Esophagus muscularis mucosa (tissue), 4 donors: ENCODE measurements at regions not wholly inside any gene's neighbourhood (a gene's known extent, or its start where the extent isn't known, plus 50 kb on each side); places are given as distances from the start of the nearest gene placed in this dataset.
A peak's percentile ranks its signal among the peaks of the same experiment; 100 is the strongest.

Experiments used
- DNase-seq: peaks from one replicate; pipeline ENCODE4 v3.0.0-alpha.2; 2017; ENCODE audit errors: extremely low spot score
- H3K27ac ChIP-seq, 4 donors: fragments of 200-600 bp; sonication (generic); replicated peaks in 1 of 4; 1 replicate in 3 of 4; 2 replicates in 1 of 4; pipeline ENCODE4 v1.5.1; 2016 to 2019; ENCODE audit warnings: mild to moderate bottlenecking in 1 of 4
- H3K27me3 ChIP-seq, 4 donors: fragments of 200-600 bp; sonication (generic); one replicate each; pipeline versions ENCODE4 v1.5.1 to v1.6.0; 2016 to 2019
- H3K36me3 ChIP-seq, 4 donors: fragments of 200-600 bp; sonication (generic); one replicate each; pipeline ENCODE4 v1.5.1; 2016 to 2019
- H3K4me1 ChIP-seq, 4 donors: fragments of 200-600 bp; sonication (generic); one replicate each; pipeline ENCODE4 v1.5.1; 2016 to 2019
- H3K4me3 ChIP-seq, 4 donors: fragments of 200-600 bp; sonication (generic); 1 replicate in 2 of 4; 2 replicates in 2 of 4; pipeline ENCODE4 v1.5.1; 2016 to 2019; ENCODE audit warnings: mild to moderate bottlenecking in 4 of 4, moderate library complexity in 1 of 4
- H3K9me3 ChIP-seq, 4 donors: fragments of 200-600 bp; sonication (generic); 1 replicate in 3 of 4; 2 replicates in 1 of 4; pipeline ENCODE4 v1.5.1; 2016 to 2019
- EP300 ChIP-seq: sonication (generic); formaldehyde crosslinking; IDR thresholded peaks from one replicate; pipeline ENCODE4 v1.6.1; 2017; ENCODE audit warnings: antibody characterized with exemption
- POLR2A ChIP-seq: fragments of 450-650 bp; IDR thresholded peaks from one replicate; pipeline ENCODE4 v1.6.1; 2017; ENCODE audit warnings: antibody characterized with exemption, moderate library complexity, mild to moderate bottlenecking, low read depth
- POLR2AphosphoS5 ChIP-seq, 2 donors: sonication (generic); formaldehyde crosslinking; IDR thresholded peaks; one replicate each; pipeline ENCODE4 v1.6.1; 2017; ENCODE audit warnings: antibody characterized with exemption in 2 of 2
- WGBS: methylation state at CpG from one replicate; pipeline ENCODE4 v1.1.5; 2018; 5-methylcytosine and 5-hydroxymethylcytosine counted together
- intact Hi-C: fragments of 100-400 bp; cut with DNase I; formaldehyde crosslinking; loops from one replicate; pipeline ENCODE4 v1.15.1; 2023
- TF ChIP-seq, protein P1 (sequence below), 3 experiments: fragments of 200-600 bp in 2 of 3; fragments of 450-650 bp in 1 of 3; sonication (generic) in 2 of 3; IDR thresholded peaks; one replicate each; pipeline ENCODE4 v1.5.1; 2017 to 2019; ENCODE audit warnings: antibody characterized with exemption in 3 of 3, mild to moderate bottlenecking in 2 of 3, moderate library complexity in 1 of 3

DNA sequence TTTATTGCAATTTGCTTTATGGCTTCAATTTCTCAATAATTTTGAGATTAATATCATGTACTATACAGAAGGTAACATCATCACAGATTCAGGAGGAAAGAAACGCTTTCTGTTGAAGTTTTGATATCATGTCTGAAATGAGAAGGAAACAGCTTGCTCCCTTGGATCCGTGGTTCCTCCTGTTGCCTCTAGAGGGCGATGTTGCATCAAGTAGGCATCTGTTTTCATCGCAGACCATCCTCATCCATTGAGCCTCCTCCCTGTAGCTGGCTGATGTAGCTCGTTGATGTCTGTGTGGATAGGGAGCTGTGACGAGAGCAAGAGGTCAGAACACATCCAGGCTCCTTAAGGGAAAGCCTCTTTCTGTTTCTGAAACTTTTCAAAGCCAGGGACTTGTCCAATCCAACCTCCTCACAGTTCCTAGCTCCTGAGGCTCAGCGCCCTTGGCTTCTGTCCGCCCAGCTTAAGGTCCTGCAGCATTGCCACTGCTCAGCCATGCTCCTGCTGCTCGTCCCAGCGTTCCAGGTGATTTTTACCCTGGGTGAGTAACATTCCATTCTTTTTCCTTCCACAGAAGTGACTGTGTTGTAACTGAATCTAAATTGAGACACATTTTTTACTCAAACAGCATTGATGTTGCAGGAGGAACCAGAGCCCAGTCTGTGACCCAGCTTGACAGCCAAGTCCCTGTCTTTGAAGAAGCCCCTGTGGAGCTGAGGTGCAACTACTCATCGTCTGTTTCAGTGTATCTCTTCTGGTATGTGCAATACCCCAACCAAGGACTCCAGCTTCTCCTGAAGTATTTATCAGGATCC is 304.8 kb upstream of the OR4E1 start:
- Histone ChIP-seq H3K4me3 (no peak overlapping the region), H3K4me1 (no peaks in the 10 kb centered on the region), H3K9me3 (peaks cover 0 to 4% (median 0%) of the 10 kb centered on the region in 4 donors), H3K36me3 (no peaks in the 10 kb centered on the region), H3K27ac (no peak overlapping the region), H3K27me3 (peaks cover 0 to 5% (median 0%) of the 10 kb centered on the region in 4 donors)
- no peak for TF ChIP-seq POLR2A
- TF ChIP-seq, protein P1, sequence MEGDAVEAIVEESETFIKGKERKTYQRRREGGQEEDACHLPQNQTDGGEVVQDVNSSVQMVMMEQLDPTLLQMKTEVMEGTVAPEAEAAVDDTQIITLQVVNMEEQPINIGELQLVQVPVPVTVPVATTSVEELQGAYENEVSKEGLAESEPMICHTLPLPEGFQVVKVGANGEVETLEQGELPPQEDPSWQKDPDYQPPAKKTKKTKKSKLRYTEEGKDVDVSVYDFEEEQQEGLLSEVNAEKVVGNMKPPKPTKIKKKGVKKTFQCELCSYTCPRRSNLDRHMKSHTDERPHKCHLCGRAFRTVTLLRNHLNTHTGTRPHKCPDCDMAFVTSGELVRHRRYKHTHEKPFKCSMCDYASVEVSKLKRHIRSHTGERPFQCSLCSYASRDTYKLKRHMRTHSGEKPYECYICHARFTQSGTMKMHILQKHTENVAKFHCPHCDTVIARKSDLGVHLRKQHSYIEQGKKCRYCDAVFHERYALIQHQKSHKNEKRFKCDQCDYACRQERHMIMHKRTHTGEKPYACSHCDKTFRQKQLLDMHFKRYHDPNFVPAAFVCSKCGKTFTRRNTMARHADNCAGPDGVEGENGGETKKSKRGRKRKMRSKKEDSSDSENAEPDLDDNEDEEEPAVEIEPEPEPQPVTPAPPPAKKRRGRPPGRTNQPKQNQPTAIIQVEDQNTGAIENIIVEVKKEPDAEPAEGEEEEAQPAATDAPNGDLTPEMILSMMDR (IDR thresholded peaks at IDR 0.05), result peak in 2 of 3 experiments; percentile 31 to 55
- no peak for TF ChIP-seq POLR2AphosphoS5 (IDR thresholded peaks at IDR 0.05)
- TF ChIP-seq EP300, result no peak
- no peak for DNase-seq
- 42% methylated on average over 11 of the region's 11 CpGs for WGBS
- intact Hi-C loops, result no loop called here

DNA sequence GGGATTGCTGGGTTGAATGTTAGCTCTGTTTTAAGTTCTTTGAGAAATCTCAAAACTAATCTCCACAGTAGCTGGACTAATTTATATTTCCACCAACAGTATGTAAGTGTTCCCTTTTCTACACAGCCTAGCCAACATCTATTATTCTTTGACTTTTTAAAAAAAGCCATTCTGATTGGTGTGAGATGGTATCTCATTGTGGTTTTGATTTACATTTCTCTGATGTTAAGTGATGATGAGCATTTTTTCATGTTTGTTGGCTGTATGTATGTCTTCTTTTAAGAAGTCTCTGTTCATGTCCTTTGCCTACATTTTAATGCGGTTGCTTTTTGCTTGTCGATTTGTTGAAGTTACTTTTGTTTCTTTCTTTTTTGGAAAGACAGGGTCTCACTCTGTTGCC is 301.1 kb upstream of the OR4E1 start:
- Histone ChIP-seq H3K36me3 (no peaks in the 10 kb centered on the region), H3K4me3 (no peak overlapping the region), H3K9me3 (no peaks in the 10 kb centered on the region), H3K27ac (no peak overlapping the region), H3K27me3 (peaks cover 0 to 5% (median 0%) of the 10 kb centered on the region in 4 donors), H3K4me1 (no peaks in the 10 kb centered on the region)
- 79% methylated on average over 2 of the region's 2 CpGs for WGBS
- DNase-seq, result no peak
- TF ChIP-seq, protein P1 (IDR thresholded peaks at IDR 0.05), result no peak
- intact Hi-C loops, result no loop called here

DNA sequence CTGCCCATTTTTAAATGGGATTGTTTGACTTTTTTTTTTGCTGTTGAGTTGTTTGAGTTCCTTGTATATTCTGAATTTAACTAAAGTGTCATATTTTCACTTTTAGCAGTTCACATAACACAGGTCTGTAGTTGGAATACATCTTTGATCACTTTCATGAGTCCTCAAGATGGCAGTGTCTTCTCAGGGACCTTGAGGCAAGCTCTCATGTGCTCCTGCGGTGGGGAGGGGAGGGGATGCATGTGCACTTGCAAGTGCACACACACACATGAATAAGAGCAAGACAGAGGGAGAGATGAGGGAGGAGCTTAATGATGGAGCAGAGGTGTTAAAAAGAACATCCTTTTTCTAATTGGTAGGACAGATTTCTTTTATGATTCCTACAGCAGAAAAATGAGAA is 291.4 kb upstream of the OR4E1 start:
- Histone ChIP-seq H3K4me1 (no peaks in the 10 kb centered on the region), H3K27ac (no peak overlapping the region), H3K27me3 (no peaks in the 10 kb centered on the region), H3K4me3 (no peak overlapping the region), H3K36me3 (no peaks in the 10 kb centered on the region), H3K9me3 (no peaks in the 10 kb centered on the region)
- whole genome bisulfite sequencing, result 80% methylated on average over 1 of the region's 1 CpG
- intact Hi-C loops, result no loop called here
- TF ChIP-seq EP300 (no peak), POLR2AphosphoS5 (IDR thresholded peaks at IDR 0.05) (no peak), POLR2A (no peak)
- TF ChIP-seq, protein P1 (IDR thresholded peaks at IDR 0.05), result no peak
- DNase-seq, result no peak

DNA sequence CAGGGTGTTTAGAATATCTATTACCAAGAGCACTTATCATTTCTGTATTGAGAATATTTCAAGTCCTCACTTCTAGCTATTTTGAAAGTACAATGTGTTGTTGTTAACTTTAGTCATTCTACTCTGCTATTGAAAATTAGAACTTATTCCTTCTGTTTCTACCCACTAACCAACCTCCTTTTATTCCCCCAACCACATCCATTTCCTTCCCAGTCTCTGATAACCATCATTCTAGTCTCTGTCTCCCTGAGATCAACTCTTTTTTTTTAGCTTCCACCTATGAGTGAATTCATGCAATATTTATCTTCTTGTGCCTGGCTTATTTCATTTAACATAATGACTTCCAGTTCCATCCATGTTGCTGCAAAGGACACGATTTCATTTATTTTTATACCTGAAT is 290.6 kb upstream of the OR4E1 start:
- TF ChIP-seq POLR2A, result no peak
- TF ChIP-seq, protein P1 (IDR thresholded peaks at IDR 0.05), result no peak
- no peak for TF ChIP-seq EP300
- no peak for TF ChIP-seq POLR2AphosphoS5 (IDR thresholded peaks at IDR 0.05)
- H3K27me3 ChIP-seq, result no peaks in the 10 kb centered on the region
- intact Hi-C loops, result no loop called here
- no peak for DNase-seq
- WGBS, result 78% methylated on average over 1 of the region's 1 CpG
- H3K4me1 ChIP-seq, result no peaks in the 10 kb centered on the region
- H3K9me3 ChIP-seq, result no peaks in the 10 kb centered on the region
- H3K36me3 ChIP-seq, result no peaks in the 10 kb centered on the region
- no peak overlapping the region for H3K27ac ChIP-seq
- no peak overlapping the region for H3K4me3 ChIP-seq

DNA sequence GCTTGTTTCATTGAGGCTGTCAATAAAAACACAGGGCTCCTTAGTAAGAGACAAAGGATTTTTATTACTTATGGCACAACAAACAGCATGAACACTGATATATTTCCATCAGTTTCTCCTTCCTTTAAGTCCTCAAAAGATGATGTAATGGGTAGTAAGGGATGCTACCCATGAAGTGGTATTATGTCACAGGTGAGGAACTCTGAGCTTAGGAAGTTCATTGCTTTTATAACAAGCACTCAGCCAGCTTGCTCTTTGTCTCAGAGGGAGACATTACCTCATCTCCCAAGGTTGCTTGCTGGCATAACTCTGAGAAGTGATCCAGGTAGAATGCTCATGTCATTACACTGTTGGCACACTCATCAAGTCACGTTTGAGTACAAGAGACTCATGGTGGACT is 287.0 kb upstream of the OR4E1 start:
- H3K27ac ChIP-seq, result no peak overlapping the region
- TF ChIP-seq, protein P1 (IDR thresholded peaks at IDR 0.05), result no peak
- TF ChIP-seq POLR2A (no peak), EP300 (no peak), POLR2AphosphoS5 (IDR thresholded peaks at IDR 0.05) (no peak)
- 43% methylated on average over 1 of the region's 1 CpG for whole genome bisulfite sequencing
- no peaks in the 10 kb centered on the region for H3K9me3 ChIP-seq
- H3K27me3 ChIP-seq, result no peaks in the 10 kb centered on the region
- H3K36me3 ChIP-seq, result no peaks in the 10 kb centered on the region
- H3K4me1 ChIP-seq, result no peaks in the 10 kb centered on the region
- no peak overlapping the region for H3K4me3 ChIP-seq
- intact Hi-C loops, result no loop called here
- no peak for DNase-seq
